ENCODE measurements at regions not wholly inside any gene's neighbourhood (a gene's known extent, or its start where the extent isn't known, plus 50 kb on each side); places are given as distances from the start of the nearest gene placed in this dataset.

- no peak for FAIRE-seq
Observed at GRCh38 chr9:109549386-109549785, 51.3 kb upstream of the PTPN3 start.

- no peak for FAIRE-seq
Observed at GRCh38 chr9:109551651-109552050, 53.5 kb upstream of the PTPN3 start.

- no peak for FAIRE-seq
Observed at GRCh38 chr9:109555215-109555614, 57.1 kb upstream of the PTPN3 start.

GRCh38 chr9:109556061-109556460 lies 58.0 kb upstream of the PTPN3 start:
- no peak for FAIRE-seq

- FAIRE-seq = no peak
Observed at GRCh38 chr9:109556786-109557185, 58.7 kb upstream of the PTPN3 start.

GRCh38 chr9:109557481-109557880 lies 59.4 kb upstream of the PTPN3 start:
- FAIRE-seq = no peak

- no peak for FAIRE-seq
Observed at GRCh38 chr9:109558718-109559151, 60.6 kb upstream of the PTPN3 start.

- no peak for FAIRE-seq
Observed at GRCh38 chr9:109560470-109561132, 62.5 kb upstream of the PTPN3 start.

- no peak for FAIRE-seq
Observed at GRCh38 chr9:109561137-109561536, 63.0 kb upstream of the PTPN3 start.

GRCh38 chr9:109568089-109568488 lies 70.0 kb upstream of the PTPN3 start:
- no peak for FAIRE-seq

- FAIRE-seq = no peak
Observed at GRCh38 chr9:109568568-109569210, 70.6 kb upstream of the PTPN3 start.

GRCh38 chr9:109574061-109574882 lies 76.2 kb upstream of the PTPN3 start:
- FAIRE-seq = peak; percentile 37

- FAIRE-seq = no peak
Observed at GRCh38 chr9:109576762-109577161, 78.7 kb upstream of the PTPN3 start.

- FAIRE-seq = no peak
Observed at GRCh38 chr9:109579191-109579948, 81.3 kb upstream of the PTPN3 start.

GRCh38 chr9:109582386-109582785 lies 84.3 kb upstream of the PTPN3 start:
- no peak for FAIRE-seq

GRCh38 chr9:109584205-109584604 lies 86.1 kb upstream of the PTPN3 start:
- FAIRE-seq = no peak

- FAIRE-seq = no peak
Observed at GRCh38 chr9:109585796-109586195, 87.7 kb upstream of the PTPN3 start.

- no peak for FAIRE-seq
Observed at GRCh38 chr9:109586993-109587392, 88.9 kb upstream of the PTPN3 start.

- FAIRE-seq = no peak
Observed at GRCh38 chr9:109588415-109588814, 90.3 kb upstream of the PTPN3 start.

- FAIRE-seq = no peak
Observed at GRCh38 chr9:109590966-109591365, 92.9 kb upstream of the PTPN3 start.

- FAIRE-seq = no peak
Observed at GRCh38 chr9:109591691-109592090, 93.6 kb upstream of the PTPN3 start.

- FAIRE-seq = no peak
Observed at GRCh38 chr9:109593612-109594011, 95.5 kb upstream of the PTPN3 start.

- no peak for FAIRE-seq
Observed at GRCh38 chr9:109597496-109597895, 99.4 kb upstream of the PTPN3 start.
